Smooth muscle cell (in vitro differentiated cells): ENCODE measurements at regions not wholly inside any gene's neighbourhood (a gene's known extent, or its start where the extent isn't known, plus 50 kb on each side); places are given as distances from the start of the nearest gene placed in this dataset.

Experiments used
- DNase-seq: peaks from one replicate; lab custom pipeline; 2025; ENCODE audit not compliant: unreplicated experiment; lab: John Stamatoyannopoulos, UW
- H2AFZ ChIP-seq: fragments of 200-600 bp; sonication (generic); 2 replicates; pipeline ENCODE4 v1.6.0; 2016; ENCODE audit warnings: antibody characterized with exemption, low read depth, mild to moderate bottlenecking
- H3F3A ChIP-seq: fragments of 200-600 bp; sonication (generic); 2 replicates; pipeline ENCODE4 v1.6.0; 2017; ENCODE audit warnings: antibody characterized with exemption, low read depth
- H3K27ac ChIP-seq: fragments of 200-600 bp; sonication (generic); 2 replicates; pipeline ENCODE4 v1.5.1; 2016; ENCODE audit warnings: low read depth, mild to moderate bottlenecking
- H3K27me3 ChIP-seq: fragments of 200-600 bp; sonication (generic); 2 replicates; pipeline ENCODE4 v1.6.1; 2016; ENCODE audit warnings: low read depth, mild to moderate bottlenecking
- H3K36me3 ChIP-seq: fragments of 200-600 bp; sonication (generic); 2 replicates; pipeline ENCODE4 v1.5.1; 2016; ENCODE audit warnings: low read depth
- H3K4me1 ChIP-seq: fragments of 200-600 bp; sonication (generic); 2 replicates; pipeline ENCODE4 v1.5.1; 2016; ENCODE audit warnings: low read depth
- H3K4me2 ChIP-seq: fragments of 200-600 bp; sonication (generic); 2 replicates; pipeline ENCODE4 v1.6.0; 2016; ENCODE audit warnings: mild to moderate bottlenecking
- H3K4me3 ChIP-seq: fragments of 200-600 bp; sonication (generic); 2 replicates; pipeline ENCODE4 v1.5.1; 2016; ENCODE audit warnings: mild to moderate bottlenecking
- H3K79me2 ChIP-seq: fragments of 200-600 bp; sonication (generic); 2 replicates; pipeline ENCODE4 v1.6.0; 2016; ENCODE audit warnings: low read depth, mild to moderate bottlenecking
- H3K9ac ChIP-seq: fragments of 200-600 bp; sonication (generic); 2 replicates; pipeline ENCODE4 v1.6.0; 2016; ENCODE audit warnings: low read depth
- H3K9me3 ChIP-seq: fragments of 200-600 bp; sonication (generic); replicated peaks from 2 replicates; pipeline ENCODE4 v1.5.1; 2016; ENCODE audit warnings: low read depth
- H4K20me1 ChIP-seq: fragments of 200-600 bp; sonication (generic); 2 replicates; pipeline ENCODE4 v1.6.0; 2016; ENCODE audit warnings: low read depth
- CTCF ChIP-seq: fragments of 200-600 bp; sonication (generic); IDR thresholded peaks from 2 replicates; pipeline ENCODE4 v1.5.1; 2017; ENCODE audit warnings: borderline replicate concordance, mild to moderate bottlenecking, antibody characterized with exemption; ENCODE audit not compliant: insufficient read depth, poor library complexity, severe bottlenecking
- WGBS: methylation state at CpG from one replicate; pipeline ENCODE4 v1.1.7; 2016; ENCODE audit warnings: low lambda C conversion rate; 5-methylcytosine and 5-hydroxymethylcytosine counted together

GRCh38 chr10:61098966-61099365 lies 155.0 kb upstream of the RHOBTB1 start:
- Histone ChIP-seq H3K4me2 (no peak overlapping the region), H4K20me1 (no peaks in the 10 kb centered on the region), H3F3A (no peaks in the 10 kb centered on the region), H2AFZ (no peak overlapping the region), H3K4me1 (no peaks in the 10 kb centered on the region), H3K9me3 (no peaks in the 10 kb centered on the region), H3K79me2 (no peaks in the 10 kb centered on the region), H3K27ac (no peak overlapping the region), H3K36me3 (no peaks in the 10 kb centered on the region), H3K4me3 (no peak overlapping the region), H3K27me3 (no peaks in the 10 kb centered on the region), H3K9ac (no peak overlapping the region)
- 81% methylated on average over 1 of the region's 1 CpG for WGBS
- no peak for TF ChIP-seq CTCF
- DNase-seq = no peak

DNA sequence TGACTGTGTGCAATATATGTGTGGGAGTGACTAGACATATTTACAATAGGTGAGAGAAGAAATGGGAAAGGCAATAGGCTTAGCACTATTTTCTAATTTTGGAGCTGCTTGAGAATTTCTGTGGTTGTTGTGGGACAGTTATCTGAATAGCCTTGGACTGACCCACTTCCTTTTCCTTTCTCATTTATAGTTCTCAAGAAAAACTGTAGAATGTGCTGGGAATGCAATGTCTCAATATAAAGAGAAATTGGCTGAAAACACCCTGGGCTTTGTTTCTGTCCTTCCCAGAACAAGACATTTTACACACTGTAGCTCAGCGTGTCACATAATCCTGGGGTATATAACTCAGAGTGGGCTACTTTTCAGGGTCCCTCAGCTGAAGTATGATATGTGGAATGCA lies 153.0 kb upstream of the RHOBTB1 start:
- Histone ChIP-seq H3K27ac (no peak overlapping the region), H3K4me1 (no peaks in the 10 kb centered on the region), H3K4me3 (no peak overlapping the region), H3K4me2 (peak overlapping the region; percentile 33), H3K79me2 (no peaks in the 10 kb centered on the region), H2AFZ (no peak overlapping the region), H3F3A (no peaks in the 10 kb centered on the region), H3K9me3 (no peaks in the 10 kb centered on the region), H3K36me3 (no peaks in the 10 kb centered on the region), H3K9ac (no peak overlapping the region), H4K20me1 (no peaks in the 10 kb centered on the region), H3K27me3 (no peaks in the 10 kb centered on the region)
- 73% methylated on average over 1 of the region's 1 CpG for WGBS
- no peak for DNase-seq
- TF ChIP-seq CTCF = no peak

DNA sequence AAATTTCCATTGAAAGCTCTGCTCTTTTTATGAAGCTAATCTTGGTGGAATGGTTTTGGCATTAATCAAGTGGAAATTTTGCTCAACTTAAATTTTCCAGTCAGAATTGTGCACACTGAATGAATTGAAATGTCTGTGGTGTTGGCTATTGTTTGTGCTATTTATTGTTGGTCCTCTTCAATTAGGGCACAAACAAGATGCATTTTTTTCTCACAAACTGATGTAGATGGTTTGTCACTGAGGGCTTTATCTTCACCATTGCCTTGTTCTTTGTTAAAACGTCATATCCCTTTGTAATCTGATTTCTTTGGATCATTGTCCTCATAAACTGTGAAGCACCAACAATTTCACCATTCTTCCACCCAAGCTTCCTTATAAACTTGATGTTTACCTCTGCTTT lies 152.1 kb upstream of the RHOBTB1 start:
- H3F3A ChIP-seq = no peaks in the 10 kb centered on the region
- H3K4me3 ChIP-seq = no peak overlapping the region
- no peaks in the 10 kb centered on the region for H3K27me3 ChIP-seq
- H3K27ac ChIP-seq = no peak overlapping the region
- no peak for TF ChIP-seq CTCF
- H3K9ac ChIP-seq = no peak overlapping the region
- no peaks in the 10 kb centered on the region for H3K79me2 ChIP-seq
- no peak overlapping the region for H3K4me2 ChIP-seq
- 70% methylated on average over 1 of the region's 1 CpG for WGBS
- no peaks in the 10 kb centered on the region for H3K36me3 ChIP-seq
- no peak overlapping the region for H2AFZ ChIP-seq
- H3K4me1 ChIP-seq = no peaks in the 10 kb centered on the region
- H4K20me1 ChIP-seq = no peaks in the 10 kb centered on the region
- DNase-seq = no peak
- H3K9me3 ChIP-seq = no peaks in the 10 kb centered on the region

GRCh38 chr10:61091531-61091930 lies 147.5 kb upstream of the RHOBTB1 start:
- Histone ChIP-seq H3F3A (no peaks in the 10 kb centered on the region), H3K36me3 (no peaks in the 10 kb centered on the region), H2AFZ (no peak overlapping the region), H3K4me1 (no peaks in the 10 kb centered on the region), H3K4me2 (no peak overlapping the region), H3K9ac (no peak overlapping the region), H3K79me2 (no peaks in the 10 kb centered on the region), H3K4me3 (no peak overlapping the region), H3K27ac (no peak overlapping the region), H4K20me1 (no peaks in the 10 kb centered on the region), H3K27me3 (no peaks in the 10 kb centered on the region), H3K9me3 (no peaks in the 10 kb centered on the region)
- no peak for TF ChIP-seq CTCF
- DNase-seq = no peak
- 85% methylated on average over 1 of the region's 1 CpG for WGBS
